Osteoblast (primary cell): ENCODE measurements at regions not wholly inside any gene's neighbourhood (a gene's known extent, or its start where the extent isn't known, plus 50 kb on each side); places are given as distances from the start of the nearest gene placed in this dataset.
A peak's percentile ranks its signal among the peaks of the same experiment; 100 is the strongest.

Source experiments
- DNase-seq: peaks from one replicate; pipeline ENCODE4 v3.0.0; 2011; ENCODE audit warnings: low spot score, mixed read lengths; ENCODE audit not compliant: insufficient read length; ENCODE audit errors: missing footprints
- H2AFZ ChIP-seq: 2 replicates; pipeline ENCODE4 v1.6.0; 2011; ENCODE audit warnings: mild to moderate bottlenecking, low read length
- H3K27ac ChIP-seq: 2 replicates; pipeline ENCODE4 v1.5.1; 2011; ENCODE audit warnings: mild to moderate bottlenecking, low read depth, low read length, moderate library complexity
- H3K27me3 ChIP-seq: 2 replicates; pipeline ENCODE4 v1.6.0; 2012; ENCODE audit warnings: mild to moderate bottlenecking, control low read depth, inconsistent platforms, low read length, moderate library complexity; ENCODE audit not compliant: insufficient read depth
- H3K36me3 ChIP-seq: 2 replicates; pipeline ENCODE4 v1.5.1; 2011; ENCODE audit warnings: mild to moderate bottlenecking, low read length, control low read depth, moderate library complexity; ENCODE audit not compliant: insufficient read depth
- H3K4me1 ChIP-seq: 2 replicates; pipeline ENCODE4 v1.5.1; 2011; ENCODE audit warnings: mild to moderate bottlenecking, low read length, control low read depth, moderate library complexity; ENCODE audit not compliant: insufficient read depth
- H3K4me2 ChIP-seq: 2 replicates; pipeline ENCODE4 v1.6.0; 2011; ENCODE audit warnings: mild to moderate bottlenecking, low read length; ENCODE audit not compliant: insufficient read depth
- H3K4me3 ChIP-seq: fragments of 200-600 bp; sonication (generic); 3 replicates; pipeline ENCODE4 v1.5.1; 2012; ENCODE audit warnings: mild to moderate bottlenecking, low read length, inconsistent platforms; ENCODE audit not compliant: insufficient read depth
- H3K79me2 ChIP-seq: 2 replicates; pipeline ENCODE4 v1.6.0; 2012; ENCODE audit warnings: mild to moderate bottlenecking, low read length, control low read depth, inconsistent platforms; ENCODE audit not compliant: insufficient read depth
- H3K9me3 ChIP-seq: 2 replicates; pipeline ENCODE4 v1.5.1; 2011; ENCODE audit warnings: low read depth, low read length, control low read depth
- H4K20me1 ChIP-seq: 2 replicates; pipeline ENCODE4 v1.6.0; 2012; ENCODE audit warnings: mild to moderate bottlenecking, low read length, control low read depth; ENCODE audit not compliant: insufficient read depth
- TF ChIP-seq, protein P1 (sequence below): IDR thresholded peaks from 2 replicates; pipeline ENCODE4 v1.5.1; 2011; ENCODE audit warnings: mild to moderate bottlenecking, low read depth, low read length, moderate library complexity; ENCODE audit errors: extremely low read depth

DNA sequence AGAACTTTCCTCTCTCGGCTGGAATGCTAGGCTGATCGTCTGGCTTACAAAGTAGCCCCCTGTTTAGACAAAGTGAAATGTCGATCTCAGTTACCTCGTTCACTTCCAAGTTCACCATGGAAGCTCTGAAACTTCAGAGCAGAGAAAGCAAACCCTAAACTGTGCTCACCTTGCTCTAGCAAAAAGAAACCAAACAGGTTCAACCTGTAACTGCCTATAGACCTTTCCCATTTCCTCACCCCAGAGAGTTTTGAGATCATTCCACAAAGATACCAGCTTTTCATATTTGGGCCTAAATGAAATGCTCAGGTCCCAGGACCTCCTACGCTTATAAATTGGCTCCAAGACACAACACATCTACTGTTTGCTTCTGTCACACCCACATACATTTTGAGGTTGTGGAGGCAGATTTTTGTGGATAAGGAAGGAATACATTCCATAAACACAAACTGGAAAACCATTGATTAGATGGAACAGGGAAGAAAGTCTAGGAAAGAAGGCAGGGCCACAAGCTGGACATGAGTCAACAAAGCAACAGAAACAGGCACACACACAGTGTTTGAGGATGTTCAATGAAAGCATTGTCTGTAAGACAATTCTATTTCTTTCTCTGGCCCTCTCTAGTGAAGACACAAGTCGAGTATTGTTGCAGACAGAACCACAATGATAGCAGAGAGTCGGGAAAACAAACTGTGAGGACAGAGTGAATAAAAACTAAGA is 52.8 kb upstream of the TGIF1 start:
- no peaks in the 10 kb centered on the region for H3K27me3 ChIP-seq
- no peak overlapping the region for H3K27ac ChIP-seq
- H3K9me3 ChIP-seq: no peaks in the 10 kb centered on the region
- no peaks in the 10 kb centered on the region for H3K36me3 ChIP-seq
- no peak overlapping the region for H2AFZ ChIP-seq
- DNase-seq: peak; percentile 45
- TF ChIP-seq, protein P1, sequence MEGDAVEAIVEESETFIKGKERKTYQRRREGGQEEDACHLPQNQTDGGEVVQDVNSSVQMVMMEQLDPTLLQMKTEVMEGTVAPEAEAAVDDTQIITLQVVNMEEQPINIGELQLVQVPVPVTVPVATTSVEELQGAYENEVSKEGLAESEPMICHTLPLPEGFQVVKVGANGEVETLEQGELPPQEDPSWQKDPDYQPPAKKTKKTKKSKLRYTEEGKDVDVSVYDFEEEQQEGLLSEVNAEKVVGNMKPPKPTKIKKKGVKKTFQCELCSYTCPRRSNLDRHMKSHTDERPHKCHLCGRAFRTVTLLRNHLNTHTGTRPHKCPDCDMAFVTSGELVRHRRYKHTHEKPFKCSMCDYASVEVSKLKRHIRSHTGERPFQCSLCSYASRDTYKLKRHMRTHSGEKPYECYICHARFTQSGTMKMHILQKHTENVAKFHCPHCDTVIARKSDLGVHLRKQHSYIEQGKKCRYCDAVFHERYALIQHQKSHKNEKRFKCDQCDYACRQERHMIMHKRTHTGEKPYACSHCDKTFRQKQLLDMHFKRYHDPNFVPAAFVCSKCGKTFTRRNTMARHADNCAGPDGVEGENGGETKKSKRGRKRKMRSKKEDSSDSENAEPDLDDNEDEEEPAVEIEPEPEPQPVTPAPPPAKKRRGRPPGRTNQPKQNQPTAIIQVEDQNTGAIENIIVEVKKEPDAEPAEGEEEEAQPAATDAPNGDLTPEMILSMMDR: no peak
- no peaks in the 10 kb centered on the region for H3K4me1 ChIP-seq
- H3K4me3 ChIP-seq: no peak overlapping the region
- no peaks in the 10 kb centered on the region for H4K20me1 ChIP-seq
- H3K79me2 ChIP-seq: no peaks in the 10 kb centered on the region
- no peak overlapping the region for H3K4me2 ChIP-seq

DNA sequence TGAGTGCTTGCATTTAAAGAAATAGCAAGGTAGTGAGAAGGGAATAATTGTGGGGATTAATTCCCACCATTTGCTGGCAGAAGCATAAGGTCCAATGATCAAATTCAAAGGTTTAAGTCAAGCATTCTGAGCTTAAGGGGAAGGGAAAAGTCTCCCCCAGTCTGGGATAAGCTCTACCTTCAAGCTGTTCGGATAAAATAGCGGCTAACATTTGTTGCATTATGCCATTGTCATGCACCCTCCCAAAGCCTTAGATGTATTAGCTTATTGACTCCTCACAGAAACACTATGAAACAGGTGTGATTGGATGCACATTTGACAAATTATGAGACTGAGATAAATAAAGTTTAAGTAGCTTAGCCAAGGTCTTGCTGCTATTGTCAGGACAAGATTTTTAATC is 52.2 kb upstream of the TGIF1 start:
- H2AFZ ChIP-seq: no peak overlapping the region
- TF ChIP-seq, protein P1: no peak
- H3K4me3 ChIP-seq: no peak overlapping the region
- no peak overlapping the region for H3K4me2 ChIP-seq
- no peaks in the 10 kb centered on the region for H3K79me2 ChIP-seq
- no peaks in the 10 kb centered on the region for H3K9me3 ChIP-seq
- no peaks in the 10 kb centered on the region for H4K20me1 ChIP-seq
- H3K27ac ChIP-seq: no peak overlapping the region
- no peak for DNase-seq
- H3K4me1 ChIP-seq: no peaks in the 10 kb centered on the region
- no peaks in the 10 kb centered on the region for H3K36me3 ChIP-seq
- no peaks in the 10 kb centered on the region for H3K27me3 ChIP-seq
